ENCODE measurements at regions not wholly inside any gene's neighbourhood (a gene's known extent, or its start where the extent isn't known, plus 50 kb on each side); places are given as distances from the start of the nearest gene placed in this dataset.

DNA sequence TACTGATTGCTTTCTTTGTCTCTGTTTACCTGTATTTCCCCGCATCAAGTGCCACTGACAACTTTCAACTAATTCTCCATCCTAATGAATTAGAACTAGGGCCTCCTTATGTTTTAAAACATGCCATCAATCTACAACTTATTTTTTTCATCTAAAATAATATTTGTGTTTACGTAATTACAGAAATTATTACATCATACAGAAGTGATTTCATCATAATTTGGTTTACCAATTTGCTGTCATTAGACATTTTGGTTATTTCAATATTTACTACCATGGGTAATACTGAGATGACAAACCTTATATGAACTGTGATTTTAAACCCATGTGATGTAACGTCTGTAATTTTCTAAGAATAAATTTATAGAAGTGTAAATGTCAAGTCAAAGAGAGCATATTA is 468.0 kb upstream of the IL12A start:
- Histone ChIP-seq H3K36me3 (replicated peaks in 1 of 2) (no peaks in the 10 kb centered on the region), H3K27ac (no peak overlapping the region), H3K9me3 (replicated peaks in 1 of 3) (no peaks in the 10 kb centered on the region), H3K27me3 (no peaks in the 10 kb centered on the region), H3K4me3 (no peak overlapping the region), H3K4me1 (replicated peaks in 1 of 2) (no peaks in the 10 kb centered on the region)
- TF ChIP-seq POLR2A (IDR thresholded peaks at IDR 0.05) (no peak), CTCF (IDR thresholded peaks at IDR 0.05) (no peak)
- 74 to 78% (median 76%) methylated on average over 3 of the region's 3 CpGs for WGBS, 4 donors
- intact Hi-C loops (cut with DNase I), result no loop called here
- DNase-seq, result no peak

DNA sequence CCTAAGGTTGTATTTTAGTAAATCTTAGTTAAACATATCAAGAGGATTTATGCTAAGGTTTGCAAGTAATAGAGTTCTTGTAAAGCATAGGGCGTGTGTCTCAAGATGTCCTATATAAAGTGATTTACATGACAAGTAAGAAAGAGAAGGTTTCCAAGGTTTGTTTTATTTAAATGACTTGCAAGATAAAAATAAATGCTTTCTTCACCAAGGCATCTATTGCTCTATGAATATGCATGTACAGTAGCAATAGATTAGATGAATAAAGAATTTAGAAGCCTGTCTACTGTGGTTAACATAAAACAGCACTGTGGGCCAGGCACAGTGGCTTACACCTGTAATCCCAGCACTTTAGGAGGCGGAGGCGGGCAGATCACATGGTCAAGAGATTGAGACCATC is 466.4 kb upstream of the IL12A start:
- WGBS, 4 donors, result 64 to 88% (median 86%) methylated on average over 3 of the region's 3 CpGs
- Histone ChIP-seq H3K27ac (no peak overlapping the region), H3K27me3 (no peaks in the 10 kb centered on the region), H3K9me3 (replicated peaks in 1 of 3) (no peaks in the 10 kb centered on the region), H3K36me3 (replicated peaks in 1 of 2) (no peaks in the 10 kb centered on the region), H3K4me1 (replicated peaks in 1 of 2) (no peaks in the 10 kb centered on the region), H3K4me3 (no peak overlapping the region)
- no peak for DNase-seq
- intact Hi-C loops (cut with DNase I), result no loop called here
- TF ChIP-seq CTCF (IDR thresholded peaks at IDR 0.05) (no peak), POLR2A (IDR thresholded peaks at IDR 0.05) (no peak)

DNA sequence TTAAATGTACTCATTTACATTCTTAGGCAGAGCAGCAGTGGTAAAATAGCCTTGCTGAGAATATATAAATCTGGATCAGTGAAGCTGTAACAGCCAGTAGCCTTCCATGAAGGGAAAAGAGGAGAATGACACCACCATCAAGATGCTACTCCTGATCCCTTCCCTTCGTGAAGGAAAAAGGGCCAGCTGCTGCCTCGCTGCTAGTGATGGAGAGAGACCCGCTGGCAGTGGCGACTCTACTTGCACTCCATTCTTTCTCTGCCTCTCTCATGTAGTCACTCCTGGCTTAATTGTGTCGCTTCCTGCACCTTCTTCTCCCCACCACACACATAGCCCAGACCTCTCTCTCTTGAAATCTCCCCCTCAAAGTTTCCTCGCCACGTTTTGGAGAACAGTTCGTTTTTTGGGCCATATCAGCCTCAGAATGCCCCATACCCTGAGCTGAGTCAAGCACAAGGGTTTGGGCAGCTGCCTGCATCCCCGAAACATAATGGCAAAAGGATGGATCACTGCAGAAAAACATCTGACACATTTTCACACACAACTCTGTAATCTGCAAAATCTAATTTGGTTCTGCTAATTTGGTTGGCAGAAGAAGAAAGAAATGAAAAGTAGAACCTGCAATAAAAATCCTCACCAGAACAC is 460.3 kb upstream of the IL12A start:
- intact Hi-C loops (cut with DNase I), result no loop called here
- H3K4me1 ChIP-seq (replicated peaks in 1 of 2), result no peaks in the 10 kb centered on the region
- no peaks in the 10 kb centered on the region for H3K9me3 ChIP-seq (replicated peaks in 1 of 3)
- H3K36me3 ChIP-seq (replicated peaks in 1 of 2), result no peaks in the 10 kb centered on the region
- no peak for TF ChIP-seq POLR2A (IDR thresholded peaks at IDR 0.05)
- no peak for TF ChIP-seq CTCF (IDR thresholded peaks at IDR 0.05)
- 67 to 77% (median 73%) methylated on average over 9 of the region's 9 CpGs for WGBS, 4 donors
- no peak overlapping the region for H3K4me3 ChIP-seq
- DNase-seq, result no peak
- H3K27me3 ChIP-seq, result no peaks in the 10 kb centered on the region
- no peak overlapping the region for H3K27ac ChIP-seq

DNA sequence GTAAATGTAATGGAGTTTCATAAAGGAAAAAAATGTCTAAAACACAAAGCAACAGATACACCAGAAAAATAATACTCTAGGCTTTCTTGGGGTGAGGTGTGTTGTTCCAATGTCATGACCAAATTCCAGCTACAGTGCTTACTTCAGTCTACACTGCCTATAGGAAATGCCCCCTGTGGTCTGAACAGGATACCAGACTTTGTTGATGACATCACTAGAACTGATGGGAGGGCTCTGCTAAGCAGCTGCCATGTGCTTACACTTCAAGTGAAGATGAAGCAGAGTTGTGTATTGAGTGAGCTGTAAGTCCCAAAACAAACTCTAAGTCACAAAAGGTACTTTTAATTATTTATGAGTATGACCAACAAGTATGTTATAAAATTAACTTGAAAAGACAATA is 456.1 kb upstream of the IL12A start:
- Histone ChIP-seq H3K4me3 (no peak overlapping the region), H3K27me3 (no peaks in the 10 kb centered on the region), H3K9me3 (replicated peaks in 1 of 3) (no peaks in the 10 kb centered on the region), H3K27ac (no peak overlapping the region), H3K36me3 (replicated peaks in 1 of 2) (no peaks in the 10 kb centered on the region), H3K4me1 (replicated peaks in 1 of 2) (no peaks in the 10 kb centered on the region)
- TF ChIP-seq POLR2A (IDR thresholded peaks at IDR 0.05), result no peak
- intact Hi-C loops (cut with DNase I), result no loop called here
- DNase-seq, result no peak

GRCh38 chr3:159534496-159534895 is 454.1 kb upstream of the IL12A start:
- Histone ChIP-seq H3K36me3 (replicated peaks in 1 of 2) (no peaks in the 10 kb centered on the region), H3K27me3 (no peaks in the 10 kb centered on the region), H3K9me3 (replicated peaks in 1 of 3) (no peaks in the 10 kb centered on the region), H3K4me1 (replicated peaks in 1 of 2) (no peaks in the 10 kb centered on the region), H3K4me3 (no peak overlapping the region), H3K27ac (no peak overlapping the region)
- 65 to 77% (median 72%) methylated on average over 3 of the region's 3 CpGs for WGBS, 4 donors
- intact Hi-C loops (cut with DNase I), result no loop called here
- TF ChIP-seq CTCF (IDR thresholded peaks at IDR 0.05) (no peak), POLR2A (IDR thresholded peaks at IDR 0.05) (no peak)
- no peak for DNase-seq

All from adrenal gland (tissue), 9 donors.